ENCODE measurements at regions not wholly inside any gene's neighbourhood (a gene's known extent, or its start where the extent isn't known, plus 50 kb on each side); places are given as distances from the start of the nearest gene placed in this dataset.

DNA sequence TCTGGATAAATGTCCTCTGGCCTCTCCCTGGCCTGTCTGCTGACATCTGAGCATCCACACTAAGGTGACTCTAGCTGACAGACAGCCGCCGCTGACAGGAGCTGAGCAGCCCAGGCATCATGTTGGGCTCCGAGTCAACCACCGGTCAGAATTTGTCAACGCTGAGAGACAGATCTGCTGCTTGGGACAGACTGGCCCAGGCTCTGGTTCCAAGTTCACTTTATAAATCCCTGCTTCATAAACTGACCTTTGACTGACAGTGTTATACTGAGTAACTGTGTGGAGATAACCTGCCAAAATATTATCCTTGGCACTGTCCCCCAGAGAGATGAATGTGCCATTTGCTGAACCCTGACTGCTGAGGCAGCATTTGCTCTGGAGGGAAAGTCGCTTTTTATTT, 616.7 kb downstream of the NPHP4 start:
- TF ChIP-seq, protein P1, sequence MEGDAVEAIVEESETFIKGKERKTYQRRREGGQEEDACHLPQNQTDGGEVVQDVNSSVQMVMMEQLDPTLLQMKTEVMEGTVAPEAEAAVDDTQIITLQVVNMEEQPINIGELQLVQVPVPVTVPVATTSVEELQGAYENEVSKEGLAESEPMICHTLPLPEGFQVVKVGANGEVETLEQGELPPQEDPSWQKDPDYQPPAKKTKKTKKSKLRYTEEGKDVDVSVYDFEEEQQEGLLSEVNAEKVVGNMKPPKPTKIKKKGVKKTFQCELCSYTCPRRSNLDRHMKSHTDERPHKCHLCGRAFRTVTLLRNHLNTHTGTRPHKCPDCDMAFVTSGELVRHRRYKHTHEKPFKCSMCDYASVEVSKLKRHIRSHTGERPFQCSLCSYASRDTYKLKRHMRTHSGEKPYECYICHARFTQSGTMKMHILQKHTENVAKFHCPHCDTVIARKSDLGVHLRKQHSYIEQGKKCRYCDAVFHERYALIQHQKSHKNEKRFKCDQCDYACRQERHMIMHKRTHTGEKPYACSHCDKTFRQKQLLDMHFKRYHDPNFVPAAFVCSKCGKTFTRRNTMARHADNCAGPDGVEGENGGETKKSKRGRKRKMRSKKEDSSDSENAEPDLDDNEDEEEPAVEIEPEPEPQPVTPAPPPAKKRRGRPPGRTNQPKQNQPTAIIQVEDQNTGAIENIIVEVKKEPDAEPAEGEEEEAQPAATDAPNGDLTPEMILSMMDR (IDR thresholded peaks at IDR 0.05), result no peak
- no peak for TF ChIP-seq POLR2A (IDR thresholded peaks at IDR 0.05)
- Histone ChIP-seq H3K4me3 (no peak overlapping the region), H3K9me3 (no peaks in the 10 kb centered on the region), H3K27ac (no peak overlapping the region), H3K36me3 (ENCODE audit: low read depth, missing control alignments) (no peaks in the 10 kb centered on the region), H3K4me1 (no peaks in the 10 kb centered on the region), H3K27me3 (no peaks in the 10 kb centered on the region)
- intact Hi-C loops (cut with DNase I; ENCODE audit: low total_unique reads), result no loop called here
- 86 to 90% methylated on average over 6 of the region's 6 CpGs for WGBS, 2 donors
- DNase-seq, result no peak

- no peaks in the 10 kb centered on the region for H3K27me3 ChIP-seq
These were observed 618.0 kb downstream of the NPHP4 start for GRCh38 chr1:5374192-5374591.

DNA sequence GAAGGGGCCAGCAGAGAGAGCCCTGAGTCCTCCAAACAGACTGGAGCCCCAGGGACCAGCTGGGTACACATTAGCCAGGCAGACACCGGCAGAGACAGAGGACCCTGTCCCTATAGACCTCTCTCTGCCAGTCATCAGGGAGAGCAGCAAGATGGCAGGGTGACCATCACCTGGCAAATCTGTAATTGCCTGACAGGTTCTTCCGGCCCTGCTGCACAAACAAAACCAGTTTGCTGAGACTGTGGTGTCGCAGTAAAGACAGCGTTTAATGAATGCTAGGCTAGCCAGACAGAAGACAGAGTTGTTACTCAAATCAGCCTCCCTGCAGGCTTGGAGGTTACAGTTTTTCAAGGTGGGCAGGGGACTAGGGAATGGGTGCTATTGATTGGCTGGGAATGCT, 618.9 kb downstream of the NPHP4 start:
- 92 to 100% methylated on average over 3 to 4 of the region's 4 CpGs for WGBS, 2 donors

More at GRCh38 chr1:5374192-5374591, 618.0 kb downstream of the NPHP4 start:
- TF ChIP-seq, protein P1 (IDR thresholded peaks at IDR 0.05), result no peak
- H3K4me3 ChIP-seq, result no peak overlapping the region
- H3K4me1 ChIP-seq, result no peaks in the 10 kb centered on the region
- WGBS, 2 donors, result 82 to 89% methylated on average over 4 of the region's 4 CpGs
- intact Hi-C loops (cut with DNase I; ENCODE audit: low total_unique reads), result no loop called here
- no peaks in the 10 kb centered on the region for H3K36me3 ChIP-seq (ENCODE audit: low read depth, missing control alignments)
- no peak for DNase-seq
- H3K27ac ChIP-seq, result no peak overlapping the region
- no peaks in the 10 kb centered on the region for H3K9me3 ChIP-seq

GRCh38 chr1:5371270-5371669, 621.0 kb downstream of the NPHP4 start:
- H3K4me3 ChIP-seq, result no peak overlapping the region
- H3K9me3 ChIP-seq, result no peaks in the 10 kb centered on the region
- no peak overlapping the region for H3K27ac ChIP-seq
- intact Hi-C loops (cut with DNase I; ENCODE audit: low total_unique reads), result no loop called here
- no peaks in the 10 kb centered on the region for H3K4me1 ChIP-seq
- H3K36me3 ChIP-seq (ENCODE audit: low read depth, missing control alignments), result no peaks in the 10 kb centered on the region
- no peak for TF ChIP-seq POLR2A (IDR thresholded peaks at IDR 0.05)
- TF ChIP-seq, protein P1 (IDR thresholded peaks at IDR 0.05), result no peak
- DNase-seq, result peak; percentile 2
- 71 to 74% methylated on average over 7 of the region's 7 CpGs for WGBS, 2 donors
- no peaks in the 10 kb centered on the region for H3K27me3 ChIP-seq

More for the DNA sequence above, 618.9 kb downstream of the NPHP4 start:
- no peak overlapping the region for H3K4me3 ChIP-seq
- no peaks in the 10 kb centered on the region for H3K4me1 ChIP-seq
- no peak for TF ChIP-seq POLR2A (IDR thresholded peaks at IDR 0.05)
- TF ChIP-seq, protein P1 (IDR thresholded peaks at IDR 0.05), result no peak
- no peak overlapping the region for H3K27ac ChIP-seq
- no peaks in the 10 kb centered on the region for H3K27me3 ChIP-seq
- DNase-seq, result no peak
- H3K36me3 ChIP-seq (ENCODE audit: low read depth, missing control alignments), result no peaks in the 10 kb centered on the region
- H3K9me3 ChIP-seq, result no peaks in the 10 kb centered on the region
- intact Hi-C loops (cut with DNase I; ENCODE audit: low total_unique reads), result no loop called here

- no peaks in the 10 kb centered on the region for H3K4me1 ChIP-seq
- no peaks in the 10 kb centered on the region for H3K36me3 ChIP-seq (ENCODE audit: low read depth, missing control alignments)
- intact Hi-C loops (cut with DNase I; ENCODE audit: low total_unique reads), result no loop called here
- peak; percentile 1 for DNase-seq
- TF ChIP-seq, protein P1 (IDR thresholded peaks at IDR 0.05), result no peak
- TF ChIP-seq POLR2A (IDR thresholded peaks at IDR 0.05), result no peak
- H3K27me3 ChIP-seq, result no peaks in the 10 kb centered on the region
- H3K9me3 ChIP-seq, result no peaks in the 10 kb centered on the region
- H3K4me3 ChIP-seq, result no peak overlapping the region
- no peak overlapping the region for H3K27ac ChIP-seq
- 76 to 79% methylated on average over 3 of the region's 3 CpGs for WGBS, 2 donors
These were observed 621.9 kb downstream of the NPHP4 start for GRCh38 chr1:5370311-5370710.
